Neural cell (in vitro differentiated cells): ENCODE measurements at regions not wholly inside any gene's neighbourhood (a gene's known extent, or its start where the extent isn't known, plus 50 kb on each side); places are given as distances from the start of the nearest gene placed in this dataset.

Experiments used
- H2AFZ ChIP-seq: fragments of 200-600, 300-800 bp; sonication (generic), shearing (Covaris generic); 2 replicates; pipeline ENCODE4 v1.6.0; 2014; ENCODE audit warnings: low read depth, mild to moderate bottlenecking, antibody characterized with exemption, low read length, moderate library complexity
- H3F3A ChIP-seq: fragments of 200-600 bp; shearing (Covaris generic); 2 replicates; pipeline ENCODE4 v1.6.1; 2016; ENCODE audit warnings: mild to moderate bottlenecking, moderate library complexity, mixed read lengths, antibody characterized with exemption, low read length; ENCODE audit not compliant: insufficient read depth, poor library complexity, severe bottlenecking
- H3K27ac ChIP-seq: fragments of 200-600, 300-800 bp; sonication (generic), shearing (Covaris generic); 2 replicates; pipeline ENCODE4 v1.5.1; 2014; ENCODE audit warnings: mild to moderate bottlenecking, low read length, moderate library complexity
- H3K27me3 ChIP-seq: fragments of 300-800, 200-600 bp; sonication (generic), shearing (Covaris generic); 2 replicates; pipeline ENCODE4 v1.6.0; 2014; ENCODE audit warnings: mild to moderate bottlenecking, low read depth, low read length, moderate library complexity; ENCODE audit not compliant: insufficient read depth
- H3K36me3 ChIP-seq: fragments of 300-800, 200-600 bp; sonication (generic), shearing (Covaris generic); 2 replicates; pipeline ENCODE4 v1.5.1; 2014; ENCODE audit warnings: mild to moderate bottlenecking, antibody characterized with exemption, low read length, moderate library complexity; ENCODE audit not compliant: insufficient read depth
- H3K4me2 ChIP-seq: fragments of 300-800, 200-600 bp; sonication (generic), shearing (Covaris generic); 2 replicates; pipeline ENCODE4 v1.6.0; 2014; ENCODE audit warnings: mild to moderate bottlenecking, low read length
- H3K4me3 ChIP-seq: fragments of 300-800, 200-600 bp; sonication (generic), shearing (Covaris generic); 2 replicates; pipeline ENCODE4 v1.5.1; 2014; ENCODE audit warnings: mild to moderate bottlenecking, low read length, moderate library complexity
- H3K79me2 ChIP-seq: fragments of 200-600 bp; shearing (Covaris generic); replicated peaks from 2 replicates; pipeline ENCODE4 v1.6.0; 2014; ENCODE audit warnings: mild to moderate bottlenecking, low read length, moderate library complexity; ENCODE audit not compliant: insufficient read depth
- H3K9ac ChIP-seq: fragments of 300-800, 200-600 bp; sonication (generic), shearing (Covaris generic); 2 replicates; pipeline ENCODE4 v1.6.1; 2016; ENCODE audit warnings: mild to moderate bottlenecking, low read length, mixed read lengths
- H3K9me2 ChIP-seq: fragments of 200-600 bp; shearing (Covaris generic); 2 replicates; pipeline ENCODE4 v1.6.1; 2016; ENCODE audit warnings: mild to moderate bottlenecking, low read length, mixed read lengths; ENCODE audit not compliant: insufficient read depth
- H3K9me3 ChIP-seq: fragments of 200-600, 300-800 bp; sonication (generic), shearing (Covaris generic); 2 replicates; pipeline ENCODE4 v1.6.1; 2016; ENCODE audit warnings: mild to moderate bottlenecking, mixed run types, low read length, moderate library complexity, mixed read lengths
- H4K20me1 ChIP-seq: fragments of 200-600 bp; shearing (Covaris generic); 2 replicates; pipeline ENCODE4 v1.6.1; 2016; ENCODE audit warnings: mild to moderate bottlenecking, mixed run types; ENCODE audit not compliant: insufficient read depth
- EP300 ChIP-seq: fragments of 450-650 bp; conservative IDR thresholded peaks from 2 replicates; pipeline ENCODE4 v1.6.1; 2014; ENCODE audit warnings: antibody characterized with exemption, mild to moderate bottlenecking, moderate library complexity; ENCODE audit not compliant: poor library complexity, severe bottlenecking
- EZH2 ChIP-seq: fragments of 200-600, 300-800 bp; shearing (Covaris generic), sonication (generic); IDR thresholded peaks from 2 replicates; pipeline ENCODE4 v1.6.1; 2014; ENCODE audit warnings: antibody characterized with exemption, low read length, borderline replicate concordance, mild to moderate bottlenecking; ENCODE audit not compliant: insufficient read depth, poor library complexity, severe bottlenecking
- MXI1 ChIP-seq: fragments of 450-650 bp; conservative IDR thresholded peaks from 2 replicates; pipeline ENCODE4 v1.6.1; 2014; ENCODE audit warnings: antibody characterized with exemption, mild to moderate bottlenecking; ENCODE audit not compliant: poor library complexity, severe bottlenecking
- POLR2AphosphoS5 ChIP-seq: IDR thresholded peaks from 2 replicates; pipeline ENCODE4 v1.6.1; 2012
- RAD21 ChIP-seq: fragments of 450-650 bp; conservative IDR thresholded peaks from 2 replicates; pipeline ENCODE4 v1.6.1; 2014; ENCODE audit warnings: antibody characterized with exemption, mild to moderate bottlenecking, moderate library complexity
- SMC3 ChIP-seq: fragments of 450-650 bp; conservative IDR thresholded peaks from 2 replicates; pipeline ENCODE4 v1.6.1; 2014; ENCODE audit warnings: antibody characterized with exemption, mild to moderate bottlenecking, moderate library complexity; ENCODE audit not compliant: poor library complexity
- TAF1 ChIP-seq: IDR thresholded peaks from 2 replicates; pipeline ENCODE4 v1.6.1; 2012; ENCODE audit warnings: low read depth
- TF ChIP-seq, protein P1 (sequence below): fragments of 450-650 bp; IDR thresholded peaks from 2 replicates; pipeline ENCODE4 v1.5.1; 2014; ENCODE audit warnings: antibody characterized with exemption, mild to moderate bottlenecking, moderate library complexity; ENCODE audit not compliant: poor library complexity, severe bottlenecking
- TF ChIP-seq, protein P2 (sequence below): IDR thresholded peaks from 2 replicates; pipeline ENCODE4 v1.6.1; 2012; ENCODE audit warnings: borderline replicate concordance

DNA sequence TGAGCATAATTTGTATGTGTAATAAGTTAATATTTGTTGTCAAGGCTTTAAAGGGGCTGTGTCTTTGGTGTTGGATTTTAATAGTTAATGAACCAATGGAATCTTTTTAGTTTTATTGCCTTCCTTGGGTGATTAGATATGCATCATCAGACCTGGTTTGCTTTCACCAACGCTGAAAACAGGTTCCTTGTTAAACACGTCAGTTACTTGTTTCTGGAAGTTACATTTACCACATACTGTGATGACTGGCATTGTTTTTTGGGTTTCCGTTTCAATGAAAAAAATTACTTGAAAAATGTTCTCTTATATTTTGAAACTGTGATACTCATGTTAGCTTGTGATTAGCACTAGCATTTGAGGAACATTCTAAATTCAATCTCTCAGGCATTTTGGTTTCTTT is 58.6 kb upstream of the RNF144B start:
- TF ChIP-seq EZH2: no peak
- TF ChIP-seq, protein P1, sequence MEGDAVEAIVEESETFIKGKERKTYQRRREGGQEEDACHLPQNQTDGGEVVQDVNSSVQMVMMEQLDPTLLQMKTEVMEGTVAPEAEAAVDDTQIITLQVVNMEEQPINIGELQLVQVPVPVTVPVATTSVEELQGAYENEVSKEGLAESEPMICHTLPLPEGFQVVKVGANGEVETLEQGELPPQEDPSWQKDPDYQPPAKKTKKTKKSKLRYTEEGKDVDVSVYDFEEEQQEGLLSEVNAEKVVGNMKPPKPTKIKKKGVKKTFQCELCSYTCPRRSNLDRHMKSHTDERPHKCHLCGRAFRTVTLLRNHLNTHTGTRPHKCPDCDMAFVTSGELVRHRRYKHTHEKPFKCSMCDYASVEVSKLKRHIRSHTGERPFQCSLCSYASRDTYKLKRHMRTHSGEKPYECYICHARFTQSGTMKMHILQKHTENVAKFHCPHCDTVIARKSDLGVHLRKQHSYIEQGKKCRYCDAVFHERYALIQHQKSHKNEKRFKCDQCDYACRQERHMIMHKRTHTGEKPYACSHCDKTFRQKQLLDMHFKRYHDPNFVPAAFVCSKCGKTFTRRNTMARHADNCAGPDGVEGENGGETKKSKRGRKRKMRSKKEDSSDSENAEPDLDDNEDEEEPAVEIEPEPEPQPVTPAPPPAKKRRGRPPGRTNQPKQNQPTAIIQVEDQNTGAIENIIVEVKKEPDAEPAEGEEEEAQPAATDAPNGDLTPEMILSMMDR: no peak
- no peak for TF ChIP-seq EP300
- no peak for TF ChIP-seq MXI1
- no peak for TF ChIP-seq TAF1
- no peak for TF ChIP-seq SMC3
- no peak for TF ChIP-seq POLR2AphosphoS5
- no peak for TF ChIP-seq RAD21
- TF ChIP-seq, protein P2, sequence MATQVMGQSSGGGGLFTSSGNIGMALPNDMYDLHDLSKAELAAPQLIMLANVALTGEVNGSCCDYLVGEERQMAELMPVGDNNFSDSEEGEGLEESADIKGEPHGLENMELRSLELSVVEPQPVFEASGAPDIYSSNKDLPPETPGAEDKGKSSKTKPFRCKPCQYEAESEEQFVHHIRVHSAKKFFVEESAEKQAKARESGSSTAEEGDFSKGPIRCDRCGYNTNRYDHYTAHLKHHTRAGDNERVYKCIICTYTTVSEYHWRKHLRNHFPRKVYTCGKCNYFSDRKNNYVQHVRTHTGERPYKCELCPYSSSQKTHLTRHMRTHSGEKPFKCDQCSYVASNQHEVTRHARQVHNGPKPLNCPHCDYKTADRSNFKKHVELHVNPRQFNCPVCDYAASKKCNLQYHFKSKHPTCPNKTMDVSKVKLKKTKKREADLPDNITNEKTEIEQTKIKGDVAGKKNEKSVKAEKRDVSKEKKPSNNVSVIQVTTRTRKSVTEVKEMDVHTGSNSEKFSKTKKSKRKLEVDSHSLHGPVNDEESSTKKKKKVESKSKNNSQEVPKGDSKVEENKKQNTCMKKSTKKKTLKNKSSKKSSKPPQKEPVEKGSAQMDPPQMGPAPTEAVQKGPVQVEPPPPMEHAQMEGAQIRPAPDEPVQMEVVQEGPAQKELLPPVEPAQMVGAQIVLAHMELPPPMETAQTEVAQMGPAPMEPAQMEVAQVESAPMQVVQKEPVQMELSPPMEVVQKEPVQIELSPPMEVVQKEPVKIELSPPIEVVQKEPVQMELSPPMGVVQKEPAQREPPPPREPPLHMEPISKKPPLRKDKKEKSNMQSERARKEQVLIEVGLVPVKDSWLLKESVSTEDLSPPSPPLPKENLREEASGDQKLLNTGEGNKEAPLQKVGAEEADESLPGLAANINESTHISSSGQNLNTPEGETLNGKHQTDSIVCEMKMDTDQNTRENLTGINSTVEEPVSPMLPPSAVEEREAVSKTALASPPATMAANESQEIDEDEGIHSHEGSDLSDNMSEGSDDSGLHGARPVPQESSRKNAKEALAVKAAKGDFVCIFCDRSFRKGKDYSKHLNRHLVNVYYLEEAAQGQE: no peak
- H3K9me2 ChIP-seq: no peaks in the 10 kb centered on the region
- H3K9me3 ChIP-seq: no peaks in the 10 kb centered on the region
- H3K4me3 ChIP-seq: no peak overlapping the region
- no peak overlapping the region for H3K4me2 ChIP-seq
- H3K79me2 ChIP-seq: no peaks in the 10 kb centered on the region
- H3K27ac ChIP-seq: no peak overlapping the region
- no peak overlapping the region for H3K9ac ChIP-seq
- H3K36me3 ChIP-seq: no peaks in the 10 kb centered on the region
- H3F3A ChIP-seq: no peaks in the 10 kb centered on the region
- no peaks in the 10 kb centered on the region for H3K27me3 ChIP-seq
- H2AFZ ChIP-seq: no peak overlapping the region
- no peaks in the 10 kb centered on the region for H4K20me1 ChIP-seq

DNA sequence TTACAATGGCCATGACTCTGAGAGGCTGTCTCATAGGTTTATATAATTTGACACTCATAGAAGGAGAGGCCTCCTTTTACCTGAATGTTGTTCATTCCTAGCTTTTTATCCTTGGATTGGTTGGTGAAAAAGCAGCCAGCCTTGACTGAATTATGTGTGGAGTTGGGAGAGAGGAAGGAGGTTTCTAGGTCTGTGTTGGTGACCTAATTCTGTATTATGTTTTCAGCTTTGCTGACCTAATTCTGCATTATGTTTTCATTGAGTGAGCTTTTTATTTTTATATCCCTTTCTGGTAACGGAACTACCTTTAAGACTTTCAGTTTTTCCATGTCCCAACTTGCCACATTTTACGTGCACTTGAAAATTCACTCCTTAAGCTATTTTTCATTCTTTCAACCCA is 59.1 kb upstream of the RNF144B start:
- H3K27ac ChIP-seq: no peak overlapping the region

More for the DNA sequence above, 59.1 kb upstream of the RNF144B start:
- H3K4me3 ChIP-seq: no peak overlapping the region
- no peak overlapping the region for H3K4me2 ChIP-seq
- no peaks in the 10 kb centered on the region for H3K27me3 ChIP-seq
- H3K79me2 ChIP-seq: no peaks in the 10 kb centered on the region
- no peaks in the 10 kb centered on the region for H3K9me3 ChIP-seq
- TF ChIP-seq RAD21 (no peak), EZH2 (no peak), TAF1 (no peak), MXI1 (no peak), POLR2AphosphoS5 (no peak), EP300 (no peak), SMC3 (no peak)
- TF ChIP-seq, protein P1: no peak
- TF ChIP-seq, protein P2: no peak
- no peaks in the 10 kb centered on the region for H4K20me1 ChIP-seq
- no peak overlapping the region for H2AFZ ChIP-seq
- no peaks in the 10 kb centered on the region for H3K36me3 ChIP-seq
- no peaks in the 10 kb centered on the region for H3F3A ChIP-seq
- no peaks in the 10 kb centered on the region for H3K9me2 ChIP-seq
- no peak overlapping the region for H3K9ac ChIP-seq
